HL-60 (cell line): ENCODE measurements at regions not wholly inside any gene's neighbourhood (a gene's known extent, or its start where the extent isn't known, plus 50 kb on each side); places are given as distances from the start of the nearest gene placed in this dataset.

ENCODE experiments used
- GABPA ChIP-seq: IDR thresholded peaks from 2 replicates; pipeline ENCODE4 v1.6.1; 2012; ENCODE audit warnings: low read depth
- POLR2AphosphoS5 ChIP-seq: IDR thresholded peaks from 2 replicates; pipeline ENCODE4 v1.6.1; 2012; ENCODE audit warnings: low read depth
- REST ChIP-seq: IDR thresholded peaks from 2 replicates; pipeline ENCODE4 v1.6.1; 2012; ENCODE audit warnings: low read depth; ENCODE audit not compliant: insufficient replicate concordance
- TF ChIP-seq, protein P1 (sequence below): IDR thresholded peaks from one replicate; pipeline ENCODE4 v1.5.1; 2011; ENCODE audit warnings: low read length, control low read depth, inconsistent platforms; ENCODE audit not compliant: insufficient read depth

DNA sequence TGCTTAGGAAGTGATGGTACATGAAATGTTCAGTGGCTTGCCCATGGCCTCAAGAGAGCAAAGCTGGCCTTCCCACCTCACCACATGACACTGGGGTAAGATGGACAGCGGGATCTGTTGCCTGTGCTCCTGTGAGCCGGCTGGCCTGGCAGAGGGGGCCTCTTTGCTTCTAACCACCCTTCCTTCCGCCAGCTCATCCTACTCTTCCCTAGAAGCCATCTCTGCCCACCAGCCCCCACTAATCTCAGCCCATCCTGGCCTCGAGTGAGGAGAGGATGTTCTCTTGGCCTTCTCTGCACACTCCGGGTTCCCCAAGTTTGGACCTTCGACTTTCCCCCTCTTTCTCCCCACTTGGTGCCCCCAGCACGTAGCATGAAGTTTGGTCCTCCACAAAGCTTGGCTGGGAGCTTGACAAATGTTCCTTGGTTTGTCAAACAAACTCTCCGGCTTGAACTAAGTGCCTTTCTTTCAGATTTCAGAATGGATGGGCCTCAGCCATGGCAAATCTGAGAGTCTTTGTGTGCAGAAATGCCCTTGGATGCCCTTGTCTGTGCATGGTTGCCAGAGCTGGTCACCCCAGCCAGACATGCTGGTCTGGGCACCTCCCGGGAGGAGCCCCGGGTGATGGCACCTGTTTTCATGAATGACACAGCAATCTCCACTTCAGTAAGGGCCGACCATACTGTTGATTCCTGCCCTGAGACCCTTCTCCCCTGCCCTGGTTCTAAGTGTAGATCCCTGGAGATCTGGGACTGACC, 145.5 kb downstream of the URI1 start:
- TF ChIP-seq, protein P1, sequence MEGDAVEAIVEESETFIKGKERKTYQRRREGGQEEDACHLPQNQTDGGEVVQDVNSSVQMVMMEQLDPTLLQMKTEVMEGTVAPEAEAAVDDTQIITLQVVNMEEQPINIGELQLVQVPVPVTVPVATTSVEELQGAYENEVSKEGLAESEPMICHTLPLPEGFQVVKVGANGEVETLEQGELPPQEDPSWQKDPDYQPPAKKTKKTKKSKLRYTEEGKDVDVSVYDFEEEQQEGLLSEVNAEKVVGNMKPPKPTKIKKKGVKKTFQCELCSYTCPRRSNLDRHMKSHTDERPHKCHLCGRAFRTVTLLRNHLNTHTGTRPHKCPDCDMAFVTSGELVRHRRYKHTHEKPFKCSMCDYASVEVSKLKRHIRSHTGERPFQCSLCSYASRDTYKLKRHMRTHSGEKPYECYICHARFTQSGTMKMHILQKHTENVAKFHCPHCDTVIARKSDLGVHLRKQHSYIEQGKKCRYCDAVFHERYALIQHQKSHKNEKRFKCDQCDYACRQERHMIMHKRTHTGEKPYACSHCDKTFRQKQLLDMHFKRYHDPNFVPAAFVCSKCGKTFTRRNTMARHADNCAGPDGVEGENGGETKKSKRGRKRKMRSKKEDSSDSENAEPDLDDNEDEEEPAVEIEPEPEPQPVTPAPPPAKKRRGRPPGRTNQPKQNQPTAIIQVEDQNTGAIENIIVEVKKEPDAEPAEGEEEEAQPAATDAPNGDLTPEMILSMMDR, result no peak
- TF ChIP-seq POLR2AphosphoS5 (no peak), REST (no peak), GABPA (no peak)
